GM23248 (cell line): ENCODE measurements at regions not wholly inside any gene's neighbourhood (a gene's known extent, or its start where the extent isn't known, plus 50 kb on each side); places are given as distances from the start of the nearest gene placed in this dataset.

Source experiments
- EZH2 ChIP-seq: fragments of 200-600 bp; sonication (generic); IDR thresholded peaks from 2 replicates; pipeline ENCODE4 v1.6.1; 2018; ENCODE audit warnings: antibody characterized with exemption, mild to moderate bottlenecking; ENCODE audit not compliant: insufficient read depth, poor library complexity, severe bottlenecking
- EZH2phosphoT487 ChIP-seq: fragments of 200-600 bp; sonication (generic); IDR thresholded peaks from 2 replicates; pipeline ENCODE4 v1.6.1; 2018; ENCODE audit warnings: antibody characterized with exemption, moderate library complexity, mild to moderate bottlenecking, low read depth; ENCODE audit not compliant: insufficient read depth

- TF ChIP-seq EZH2: no peak
- no peak for TF ChIP-seq EZH2phosphoT487
These were observed 346.8 kb downstream of the RRAGC start for GRCh38 chr1:38512789-38513188.
